OCI-LY7 (cell line): ENCODE measurements at regions not wholly inside any gene's neighbourhood (a gene's known extent, or its start where the extent isn't known, plus 50 kb on each side); places are given as distances from the start of the nearest gene placed in this dataset.

Experiments used
- BruUV-seq: library from RNA; stranded (reverse); fragments of 400-500 nt; replicated peaks from 2 replicates; lab custom pipeline; 2021; lab: Mats Ljungman, UMichigan
- CTCF ChIA-PET: fragments of 300-600 bp; sonication (Branson Sonifier 250); formaldehyde crosslinking; loops from one replicate; lab custom pipeline; 2022; ENCODE audit warnings: antibody characterized with exemption; ENCODE audit not compliant: unreplicated experiment; lab: Charles Lee
- POLR2A ChIA-PET: fragments of 300-600 bp; sonication (Branson Sonifier 250); formaldehyde crosslinking; loops from one replicate; lab custom pipeline; 2022; ENCODE audit warnings: antibody characterized with exemption; lab: Charles Lee
- DNase-seq: peaks from one replicate; pipeline ENCODE4 v3.0.0-alpha.2; 2015; ENCODE audit warnings: low spot score
- H2AFZ ChIP-seq: fragments of 200-600 bp; sonication (generic), shearing (Covaris generic); 2 replicates; pipeline ENCODE4 v1.6.1; 2014; ENCODE audit warnings: mild to moderate bottlenecking, antibody characterized with exemption, low read length, moderate library complexity
- H3K27ac ChIP-seq: fragments of 200-600 bp; sonication (generic); 2 replicates; pipeline ENCODE4 v1.5.1; 2014; ENCODE audit warnings: mixed run types, low read depth, mild to moderate bottlenecking, moderate library complexity, low read length, inconsistent platforms; ENCODE audit not compliant: poor library complexity, severe bottlenecking
- H3K36me3 ChIP-seq: fragments of 200-600 bp; sonication (generic); 2 replicates; pipeline ENCODE4 v1.6.1; 2014; ENCODE audit warnings: mild to moderate bottlenecking, antibody characterized with exemption, low read length, moderate library complexity, mixed read lengths; ENCODE audit not compliant: insufficient read depth
- H3K4me1 ChIP-seq: fragments of 200-600 bp; sonication (generic); 2 replicates; pipeline ENCODE4 v1.5.1; 2014; ENCODE audit warnings: mild to moderate bottlenecking, low read length; ENCODE audit not compliant: insufficient read depth, poor library complexity, severe bottlenecking
- H3K4me2 ChIP-seq: fragments of 200-600 bp; sonication (generic); 2 replicates; pipeline ENCODE4 v1.6.1; 2014; ENCODE audit warnings: mild to moderate bottlenecking, low read length
- H3K4me3 ChIP-seq: fragments of 200-600 bp; sonication (generic); 2 replicates; pipeline ENCODE4 v1.5.1; 2014; ENCODE audit warnings: mild to moderate bottlenecking, low read depth, low read length; ENCODE audit not compliant: poor library complexity, severe bottlenecking
- H3K79me2 ChIP-seq: fragments of 200-600 bp; sonication (generic); 2 replicates; pipeline ENCODE4 v1.6.1; 2016; ENCODE audit warnings: low read depth, mild to moderate bottlenecking, low read length, moderate library complexity, mixed read lengths; ENCODE audit not compliant: insufficient read depth
- H3K9me2 ChIP-seq: fragments of 200-600 bp; sonication (generic); 2 replicates; pipeline ENCODE4 v1.6.1; 2016; ENCODE audit warnings: mild to moderate bottlenecking, low read length, mixed read lengths; ENCODE audit not compliant: insufficient read depth
- H3K9me3 ChIP-seq: fragments of 200-600 bp; sonication (generic); 2 replicates; pipeline ENCODE4 v1.6.1; 2014; ENCODE audit warnings: mild to moderate bottlenecking, mixed run types, low read length, mixed read lengths
- H4K20me1 ChIP-seq: fragments of 200-600 bp; sonication (generic); 2 replicates; pipeline ENCODE4 v1.6.1; 2014; ENCODE audit warnings: mild to moderate bottlenecking, antibody characterized with exemption, low read length, moderate library complexity, mixed read lengths; ENCODE audit not compliant: insufficient read depth
- CTCF ChIP-seq: fragments of 200-600 bp; sonication (generic); conservative IDR thresholded peaks from 2 replicates; pipeline ENCODE4 v1.5.1; 2014; ENCODE audit warnings: mild to moderate bottlenecking, antibody characterized with exemption, low read length, moderate library complexity, mixed read lengths
- EZH2phosphoT487 ChIP-seq: fragments of 200-600 bp; sonication (generic); IDR thresholded peaks from 2 replicates; pipeline ENCODE4 v1.6.1; 2018; ENCODE audit warnings: low read depth, borderline replicate concordance, mild to moderate bottlenecking, mixed run types, antibody characterized with exemption, low read length, moderate library complexity, mixed read lengths
- intact Hi-C: fragments of 100-400 bp; cut with micrococcal nuclease; formaldehyde crosslinking; loops from one replicate; pipeline ENCODE4 v1.10.0; 2022; ENCODE audit not compliant: unreplicated experiment

- no peak overlapping the region for H2AFZ ChIP-seq
- H4K20me1 ChIP-seq, result no peaks in the 10 kb centered on the region
- peaks cover 36% of the 10 kb centered on the region for H3K4me1 ChIP-seq
- no peaks in the 10 kb centered on the region for H3K36me3 ChIP-seq
- no peak for DNase-seq
- no peak overlapping the region for H3K4me3 ChIP-seq
- ChIA-PET CTCF (interaction anchor here (0.5 kb wide), 1 partner anchor 94 kb away, joined by 3 read pairs; no protein-coding TSS in a partner anchor), POLR2A (interaction anchor here (0.7 kb wide), 1 partner anchor 226 kb away, joined by 3 read pairs; no protein-coding TSS in a partner anchor)
- TF ChIP-seq EZH2phosphoT487, result no peak
- no peak overlapping the region for H3K4me2 ChIP-seq
- H3K27ac ChIP-seq, result no peak overlapping the region
- no TSS peak for BruUV-seq
- intact Hi-C loops, result loop anchor here (10.0 kb wide), 1 partner anchor 444 kb away; no protein-coding TSS in a partner anchor
- no peaks in the 10 kb centered on the region for H3K79me2 ChIP-seq
- no peaks in the 10 kb centered on the region for H3K9me2 ChIP-seq
- no peaks in the 10 kb centered on the region for H3K9me3 ChIP-seq
Measured at GRCh38 chr2:6358546-6358945, 507.2 kb downstream of the CMPK2 start.

GRCh38 chr2:6358985-6359384 lies 506.7 kb downstream of the CMPK2 start:
- ChIA-PET CTCF (interaction anchor here (0.5 kb wide), 1 partner anchor 227 kb away, joined by 3 read pairs; no protein-coding TSS in a partner anchor), POLR2A (interaction anchor here (0.7 kb wide), 1 partner anchor 227 kb away, joined by 3 read pairs; no protein-coding TSS in a partner anchor)
- TF ChIP-seq CTCF, result no peak
- TF ChIP-seq EZH2phosphoT487, result no peak
- H3K9me2 ChIP-seq, result no peaks in the 10 kb centered on the region
- no peak overlapping the region for H3K4me3 ChIP-seq
- intact Hi-C loops, result loop anchor here (10.0 kb wide), 1 partner anchor 444 kb away; no protein-coding TSS in a partner anchor
- H3K4me1 ChIP-seq, result peaks cover 32% of the 10 kb centered on the region
- no peaks in the 10 kb centered on the region for H4K20me1 ChIP-seq
- H2AFZ ChIP-seq, result no peak overlapping the region
- BruUV-seq, result no TSS peak
- H3K79me2 ChIP-seq, result no peaks in the 10 kb centered on the region
- H3K4me2 ChIP-seq, result no peak overlapping the region
- no peak overlapping the region for H3K27ac ChIP-seq
- H3K36me3 ChIP-seq, result no peaks in the 10 kb centered on the region
- no peak for DNase-seq
- H3K9me3 ChIP-seq, result no peaks in the 10 kb centered on the region

GRCh38 chr2:6359964-6360363 lies 505.7 kb downstream of the CMPK2 start:
- no peak overlapping the region for H3K4me3 ChIP-seq
- intact Hi-C loops, result loop anchor here (10.0 kb wide), 1 partner anchor 445 kb away; no protein-coding TSS in a partner anchor
- no peaks in the 10 kb centered on the region for H3K9me3 ChIP-seq
- no peak overlapping the region for H2AFZ ChIP-seq
- no TSS peak for BruUV-seq
- ChIA-PET CTCF (interaction anchor here (0.6 kb wide), 1 partner anchor 225 kb away, joined by 3 read pairs; no protein-coding TSS in a partner anchor), POLR2A (no interaction called here)
- no peak overlapping the region for H3K4me2 ChIP-seq
- peaks cover 22% of the 10 kb centered on the region for H3K4me1 ChIP-seq
- DNase-seq, result no peak
- H3K79me2 ChIP-seq, result no peaks in the 10 kb centered on the region
- no peaks in the 10 kb centered on the region for H3K9me2 ChIP-seq
- no peaks in the 10 kb centered on the region for H3K36me3 ChIP-seq
- TF ChIP-seq CTCF, result no peak
- no peak overlapping the region for H3K27ac ChIP-seq
- no peaks in the 10 kb centered on the region for H4K20me1 ChIP-seq
